Activated T-helper 1 cell treated with anti-CD3 and anti-CD28 coated beads, Interleukin-2, amount 50 U/mL, for 16 hours (primary cell): ENCODE measurements at regions not wholly inside any gene's neighbourhood (a gene's known extent, or its start where the extent isn't known, plus 50 kb on each side); places are given as distances from the start of the nearest gene placed in this dataset.
"Not testable (repeated sequence)": the region's sequence is repeated elsewhere in the genome, so short reads cannot be mapped to it uniquely, and the experiment has no call there.

Experiments
- DNase-seq, 2 donors: peaks; one replicate each; pipeline ENCODE4 v3.0.0-alpha.2; 2020; ENCODE audit warnings: low read depth in 1 of 2, low spot score in 1 of 2

DNA sequence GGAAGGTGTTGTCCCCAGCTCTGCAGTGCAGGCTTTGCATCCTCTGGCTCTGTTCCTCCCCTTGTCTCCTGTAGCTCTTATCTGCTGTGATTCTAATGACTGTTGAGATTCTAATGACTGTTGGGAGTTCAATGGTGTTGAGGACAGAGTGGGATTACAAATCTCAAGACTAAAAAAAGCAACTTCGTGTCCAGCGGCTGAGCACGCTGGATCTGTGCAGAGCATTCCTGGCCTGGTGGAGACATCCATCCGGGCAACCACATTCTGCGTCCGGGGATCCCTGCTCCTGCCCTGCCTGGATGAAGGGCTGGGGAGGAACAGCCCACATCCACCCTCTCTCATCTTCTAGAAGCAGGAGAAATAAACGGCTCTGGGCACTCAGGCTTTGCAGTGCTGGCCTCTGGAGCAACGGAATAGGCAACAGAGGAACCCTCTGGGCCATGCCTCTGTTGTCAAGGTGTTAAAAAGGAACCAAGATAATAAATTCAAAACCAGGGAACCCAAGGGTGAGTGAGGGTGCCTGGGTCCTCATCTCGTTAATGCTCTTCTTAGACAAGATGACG is 106.7 kb upstream of the ASB18 start:
- DNase-seq = no peak

DNA sequence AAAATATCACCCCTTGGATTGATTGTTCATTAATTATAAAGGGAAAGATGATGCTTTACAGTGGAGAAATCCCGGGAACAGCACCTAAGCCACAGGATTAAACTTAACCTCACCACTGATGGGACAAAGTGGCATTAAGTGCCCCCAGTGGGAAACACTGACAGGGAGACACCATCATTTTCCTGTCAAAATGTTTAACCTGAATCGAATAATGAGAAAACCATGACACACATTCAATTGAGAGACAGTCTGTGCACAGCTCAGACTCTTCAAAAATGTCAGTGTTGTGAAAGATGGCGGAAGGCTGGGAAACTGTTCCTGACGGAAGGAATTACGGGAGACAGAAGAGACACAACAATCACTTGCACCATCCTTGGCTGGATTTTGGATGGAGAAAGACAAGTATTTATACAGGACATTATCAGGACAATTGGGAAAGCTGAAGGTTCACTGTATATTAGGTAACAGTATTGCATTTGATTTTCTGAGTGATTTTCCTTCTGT is 111.8 kb upstream of the ASB18 start:
- DNase-seq = no peak

DNA sequence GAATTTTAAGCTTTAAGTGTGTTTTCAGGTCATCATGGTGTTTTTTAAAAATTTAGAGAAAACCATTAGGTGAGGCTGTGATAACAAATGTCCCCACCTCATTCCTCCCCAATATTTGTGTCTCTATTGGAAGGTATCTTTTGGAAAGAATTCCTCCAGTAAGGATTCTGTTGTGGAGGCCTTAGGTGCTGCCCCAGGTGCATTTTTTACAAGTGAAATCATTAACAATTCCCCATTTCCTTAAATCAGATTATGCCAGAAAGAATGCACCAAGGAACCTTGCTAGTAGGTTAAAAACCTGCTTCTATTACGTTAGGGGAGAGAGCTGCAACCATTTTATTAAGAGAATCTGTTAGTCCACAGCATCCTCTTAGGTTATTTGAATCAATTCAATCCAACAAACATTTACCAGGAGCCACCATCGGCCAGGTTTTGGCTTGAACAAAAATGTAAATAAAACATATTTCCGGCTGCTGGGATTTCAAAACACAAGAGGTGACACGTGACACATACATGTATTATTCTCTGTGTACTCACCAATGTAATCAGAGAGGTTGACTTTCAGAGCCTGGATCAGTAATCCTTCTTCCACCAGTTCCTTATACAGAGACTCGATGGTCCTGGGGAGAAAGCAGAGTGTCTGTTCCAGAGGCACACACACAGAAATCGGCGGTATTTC is 112.5 kb upstream of the ASB18 start:
- DNase-seq = no peak

DNA sequence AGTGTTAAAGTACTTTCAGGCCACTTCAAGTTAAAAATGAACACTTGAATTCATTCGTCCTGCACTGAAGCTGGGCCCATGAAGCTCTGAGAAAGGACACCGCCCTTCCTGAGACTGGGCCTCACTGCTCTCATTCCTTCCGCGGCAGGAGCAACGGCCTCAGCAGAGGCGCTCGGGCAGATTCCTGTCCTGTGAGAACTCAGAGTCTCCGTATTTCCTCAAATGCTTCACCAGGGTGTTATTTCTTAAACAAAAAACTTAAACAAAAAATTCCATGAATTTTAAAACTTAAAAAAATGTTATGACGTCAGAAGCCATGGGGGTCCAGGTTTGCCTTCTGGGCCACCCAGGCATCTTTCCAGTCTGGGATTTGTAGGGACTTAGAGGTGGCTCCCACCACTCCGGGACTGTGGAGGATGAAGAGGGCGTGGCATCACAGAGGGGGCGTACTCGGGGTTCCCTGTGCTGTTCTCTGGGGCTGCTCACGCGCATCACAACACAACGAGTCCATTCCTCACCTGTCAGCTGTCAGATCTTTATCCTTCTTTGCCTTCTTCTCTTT is 115.9 kb upstream of the ASB18 start:
- no peak for DNase-seq

DNA sequence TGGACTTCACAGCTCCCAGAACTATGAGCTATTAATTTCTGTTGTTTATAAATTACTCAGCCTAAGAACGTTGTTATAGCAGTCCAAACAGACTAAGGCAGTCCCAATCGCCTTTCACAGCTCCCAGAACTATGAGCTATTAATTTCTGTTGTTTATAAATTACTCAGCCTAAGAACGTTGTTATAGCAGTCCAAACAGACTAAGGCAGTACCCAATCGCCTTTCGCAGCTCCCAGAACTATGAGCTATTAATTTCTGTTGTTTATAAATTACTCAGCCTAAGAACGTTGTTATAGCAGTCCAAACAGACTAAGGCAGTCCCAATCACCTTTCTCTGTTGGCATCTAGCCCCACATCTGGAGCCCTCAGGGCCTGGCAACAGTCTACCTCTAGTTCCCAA is 117.0 kb upstream of the ASB18 start:
- not testable (repeated sequence) for DNase-seq

DNA sequence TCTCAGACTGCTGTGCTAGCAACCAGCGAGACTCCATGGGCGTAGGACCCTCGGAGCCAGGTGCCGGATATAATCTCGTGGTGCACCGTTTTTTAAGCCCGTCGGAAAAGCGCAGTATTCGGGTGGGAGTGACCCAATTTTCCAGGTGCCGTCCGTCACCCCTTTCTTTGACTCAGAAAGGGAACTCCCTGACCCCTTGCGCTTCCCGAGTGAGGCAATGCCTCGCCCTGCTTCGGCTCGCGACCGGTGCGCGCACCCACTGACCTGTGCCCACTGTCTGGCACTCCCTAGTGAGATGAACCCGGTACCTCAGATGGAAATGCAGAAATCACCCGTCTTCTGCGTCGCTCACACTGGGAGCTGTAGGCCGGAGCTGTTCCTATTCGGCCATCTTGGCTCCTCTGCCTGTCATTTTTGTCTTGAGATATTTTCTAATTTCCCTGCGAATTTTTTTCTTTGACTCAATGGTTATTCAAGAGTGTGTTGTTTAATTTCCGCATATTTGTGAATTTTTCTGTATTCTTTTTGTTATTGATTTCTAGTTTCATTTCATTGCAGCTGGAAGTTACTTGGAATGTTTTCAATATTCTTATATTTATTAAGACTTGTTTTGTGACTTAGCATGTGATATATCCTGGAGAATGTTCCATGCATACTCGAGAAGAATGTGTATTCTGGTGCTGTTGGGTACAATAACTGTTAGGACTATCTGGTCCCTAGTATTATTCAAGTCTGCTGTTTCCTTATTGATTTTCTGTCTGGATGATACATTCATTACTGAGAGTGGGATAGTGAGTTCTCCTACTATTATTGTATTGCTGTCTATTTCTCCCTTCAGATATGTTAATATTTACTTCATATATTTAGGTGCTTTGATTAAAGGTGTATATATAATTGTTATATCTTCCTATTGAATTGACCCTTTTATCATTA is 125.3 kb upstream of the ASB18 start:
- not testable (repeated sequence) for DNase-seq

DNA sequence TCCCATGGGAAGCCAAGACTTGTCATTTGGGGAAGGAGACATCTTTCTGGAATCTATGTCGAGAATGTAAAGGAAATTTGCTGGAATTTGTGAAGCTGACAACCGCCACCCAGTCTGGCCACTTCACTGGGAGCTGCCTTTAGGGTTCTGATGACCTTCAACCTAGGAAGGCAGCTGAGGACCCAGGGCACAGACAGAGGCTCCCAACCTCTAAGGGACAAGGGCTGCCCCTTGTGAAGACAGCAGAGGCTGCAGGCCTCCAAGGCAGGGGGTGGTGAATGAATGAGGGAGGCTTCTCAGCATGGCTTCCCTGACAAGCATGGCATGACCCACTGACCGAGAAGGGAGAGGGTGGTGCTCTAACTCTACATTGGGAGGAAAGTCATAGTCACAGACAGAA is 128.9 kb upstream of the ASB18 start:
- DNase-seq = no peak

DNA sequence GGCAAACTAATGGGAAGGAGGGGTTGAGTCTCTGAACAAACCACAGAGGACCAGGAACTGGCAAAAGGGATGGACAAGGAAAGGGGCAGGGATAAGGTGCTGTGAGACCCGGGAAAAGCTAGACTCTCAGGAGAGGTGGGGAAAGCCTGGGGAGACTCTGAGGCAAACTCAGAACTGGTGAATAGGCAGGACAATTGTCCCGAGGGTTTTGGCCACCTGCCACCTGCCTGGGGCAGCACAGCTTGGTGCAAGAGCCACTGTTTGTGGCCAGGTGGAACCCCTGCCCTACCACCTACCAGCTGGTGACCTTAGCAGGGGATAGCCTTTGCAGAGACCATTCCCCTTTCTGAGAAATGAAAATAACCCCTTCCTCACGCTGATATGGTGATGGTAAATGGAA is 129.4 kb upstream of the ASB18 start:
- DNase-seq = no peak

DNA sequence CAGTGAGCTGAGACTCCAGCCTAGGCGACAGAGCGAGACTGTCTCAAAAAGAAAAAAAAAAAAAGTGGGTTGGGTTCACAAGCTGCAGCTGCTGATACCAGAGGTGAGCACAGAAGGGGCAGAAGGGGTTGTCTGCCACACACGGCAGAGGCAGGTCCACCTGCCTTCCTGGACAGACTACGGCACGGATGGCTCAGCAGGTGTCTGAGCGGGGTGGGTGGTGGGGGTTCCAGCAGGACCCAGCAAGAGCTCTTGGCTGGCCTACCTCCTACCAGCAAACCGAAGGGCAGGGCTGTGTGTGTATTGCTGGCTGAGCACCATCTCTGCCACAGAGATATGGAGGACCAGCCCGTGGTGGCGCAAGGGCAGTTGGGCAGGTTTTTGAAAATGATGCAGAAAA is 130.4 kb upstream of the ASB18 start:
- no peak for DNase-seq

DNA sequence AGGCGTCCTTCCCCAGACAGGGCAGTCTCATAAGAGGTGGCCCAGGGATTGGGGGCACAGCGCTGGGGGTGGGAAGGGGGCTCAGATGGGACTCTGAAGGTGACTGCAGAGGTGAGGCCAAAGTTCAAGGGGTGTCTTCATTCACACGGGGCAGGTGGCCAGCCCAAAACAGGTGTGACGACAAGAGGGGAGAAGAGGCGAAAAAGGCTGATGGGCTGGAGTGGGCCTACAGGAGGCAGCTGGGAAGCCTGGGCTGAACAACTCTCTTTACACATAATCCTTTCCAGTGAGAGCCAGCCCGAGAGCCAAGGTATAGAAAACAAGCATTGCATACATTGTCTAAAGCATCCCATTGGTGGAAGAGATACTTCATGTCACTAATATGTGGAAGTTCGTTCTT is 130.9 kb upstream of the ASB18 start:
- no peak for DNase-seq

DNA sequence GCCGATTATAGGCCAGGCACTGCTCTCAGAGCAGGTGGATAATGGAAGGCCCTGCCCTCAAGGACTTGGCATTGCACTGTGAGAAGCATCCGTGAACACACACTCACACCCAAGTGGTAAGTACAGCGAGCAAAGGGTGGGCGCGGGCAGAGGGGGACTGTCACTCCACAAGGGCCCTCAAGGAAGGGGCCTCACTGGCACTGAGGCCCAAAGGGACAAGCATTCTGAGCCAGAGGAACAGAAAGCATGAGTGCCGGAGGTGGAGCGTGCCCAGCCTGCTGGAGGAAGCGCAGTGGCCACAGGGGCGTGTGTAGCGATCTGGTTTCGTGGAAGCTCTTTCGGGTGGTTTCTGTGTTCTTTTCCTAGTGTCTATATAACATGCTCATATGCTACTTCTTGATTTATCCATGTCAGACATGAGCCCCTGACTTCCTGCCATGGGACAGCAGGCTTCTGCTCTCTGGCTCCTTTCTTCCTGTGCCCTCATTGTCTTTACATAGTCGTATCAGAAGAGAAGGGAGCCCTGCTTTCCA is 132.7 kb upstream of the ASB18 start:
- no peak for DNase-seq

DNA sequence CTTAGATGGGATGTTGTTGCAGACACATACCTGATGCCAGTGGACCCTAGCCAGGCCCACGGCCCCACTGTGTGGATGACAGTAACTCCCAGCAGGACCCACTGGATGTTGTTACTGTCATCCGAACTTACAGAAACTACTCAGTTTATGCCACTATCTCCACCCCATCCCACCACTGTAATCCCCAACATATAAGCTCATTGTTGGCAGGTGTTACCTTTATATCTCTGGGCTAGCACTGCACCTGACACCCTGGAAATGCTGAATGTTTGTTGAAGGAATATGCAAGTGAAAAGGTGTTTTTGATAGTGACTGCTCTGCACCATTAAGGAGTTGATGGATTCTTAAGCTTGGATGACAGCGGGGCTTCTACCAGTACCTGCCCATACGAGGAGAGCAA is 133.5 kb upstream of the ASB18 start:
- DNase-seq = no peak

DNA sequence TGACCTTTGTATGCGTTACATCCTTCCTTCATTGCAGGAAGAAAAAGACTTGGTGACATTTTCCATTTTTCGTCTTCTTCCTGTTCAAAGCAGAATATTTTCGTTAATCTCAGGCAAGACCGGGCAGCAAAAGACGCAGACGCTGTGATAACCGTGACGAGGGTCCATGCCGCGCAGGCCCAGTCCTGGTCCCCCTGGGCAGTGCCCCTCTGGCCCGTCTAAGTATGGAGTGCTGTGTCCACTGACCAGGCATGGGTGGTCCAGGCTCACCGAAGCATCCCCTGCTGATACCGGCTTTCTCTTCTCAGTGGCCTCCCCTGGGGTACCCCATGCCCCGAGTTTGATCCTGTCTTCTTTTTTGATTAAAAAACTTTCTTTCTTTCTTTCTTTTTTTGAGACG is 135.2 kb upstream of the ASB18 start:
- no peak for DNase-seq

DNA sequence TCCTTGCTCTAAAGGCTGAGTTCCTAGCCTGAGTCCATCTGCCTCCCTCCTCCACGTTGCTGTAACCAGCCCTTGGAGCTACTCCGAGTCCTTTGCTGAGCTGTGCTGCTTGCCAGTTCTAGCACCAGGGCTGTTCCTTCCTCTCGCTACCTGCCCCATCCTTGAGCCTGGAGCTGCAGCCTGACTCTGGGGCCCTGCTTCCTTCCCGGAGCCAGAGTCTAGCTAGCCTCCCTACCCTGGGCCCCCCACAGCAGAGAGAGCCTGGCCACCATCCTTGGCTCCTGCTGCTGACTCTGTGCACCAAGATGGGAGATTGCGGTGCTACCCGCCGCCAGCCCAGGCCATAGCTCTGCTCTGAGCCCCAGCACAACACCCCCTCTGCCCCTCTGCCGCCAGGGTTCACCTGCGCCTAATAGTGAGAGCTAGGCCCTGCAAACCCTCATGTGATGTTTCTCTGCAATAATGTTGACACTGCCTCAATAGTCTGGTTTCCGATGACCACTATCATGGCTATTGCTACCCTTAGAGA is 135.9 kb upstream of the ASB18 start:
- no peak for DNase-seq

DNA sequence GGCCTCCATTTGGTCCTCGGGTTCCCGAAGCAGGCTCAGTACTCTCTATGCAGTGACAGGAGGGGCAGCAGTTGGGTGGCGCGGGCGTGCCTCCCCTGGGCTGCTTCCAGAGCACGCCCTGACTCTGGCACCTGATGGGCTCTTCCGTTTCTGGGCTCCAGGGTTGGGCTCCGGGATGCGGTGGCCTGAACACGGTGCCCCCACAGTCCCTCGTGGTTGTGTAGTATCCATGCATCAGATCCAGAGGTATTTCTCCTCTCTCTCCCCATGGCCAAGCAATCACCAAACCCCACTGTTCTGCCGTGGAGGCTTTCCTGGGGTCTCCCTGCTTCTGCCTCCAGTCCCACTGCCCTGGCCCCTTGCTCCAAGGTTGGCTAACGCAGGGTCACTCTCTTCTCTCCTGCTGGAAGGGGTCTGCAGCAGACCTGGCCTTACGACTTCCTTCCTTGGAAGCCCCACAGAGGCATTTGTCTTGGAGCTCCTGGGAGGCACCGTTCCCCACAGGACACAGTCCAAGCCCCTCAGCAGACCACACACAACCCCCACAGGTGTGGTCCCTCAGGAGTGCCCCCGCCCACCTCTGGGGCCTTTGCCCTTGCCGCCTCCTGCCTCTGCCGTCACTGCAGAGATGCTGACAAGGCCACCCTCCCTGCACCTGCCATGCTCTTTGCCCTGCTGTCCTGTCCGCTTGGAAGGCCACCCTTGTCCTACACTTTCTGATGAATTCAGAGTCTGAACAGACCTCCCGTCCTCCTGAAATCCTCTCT is 136.6 kb upstream of the ASB18 start:
- DNase-seq = no peak

DNA sequence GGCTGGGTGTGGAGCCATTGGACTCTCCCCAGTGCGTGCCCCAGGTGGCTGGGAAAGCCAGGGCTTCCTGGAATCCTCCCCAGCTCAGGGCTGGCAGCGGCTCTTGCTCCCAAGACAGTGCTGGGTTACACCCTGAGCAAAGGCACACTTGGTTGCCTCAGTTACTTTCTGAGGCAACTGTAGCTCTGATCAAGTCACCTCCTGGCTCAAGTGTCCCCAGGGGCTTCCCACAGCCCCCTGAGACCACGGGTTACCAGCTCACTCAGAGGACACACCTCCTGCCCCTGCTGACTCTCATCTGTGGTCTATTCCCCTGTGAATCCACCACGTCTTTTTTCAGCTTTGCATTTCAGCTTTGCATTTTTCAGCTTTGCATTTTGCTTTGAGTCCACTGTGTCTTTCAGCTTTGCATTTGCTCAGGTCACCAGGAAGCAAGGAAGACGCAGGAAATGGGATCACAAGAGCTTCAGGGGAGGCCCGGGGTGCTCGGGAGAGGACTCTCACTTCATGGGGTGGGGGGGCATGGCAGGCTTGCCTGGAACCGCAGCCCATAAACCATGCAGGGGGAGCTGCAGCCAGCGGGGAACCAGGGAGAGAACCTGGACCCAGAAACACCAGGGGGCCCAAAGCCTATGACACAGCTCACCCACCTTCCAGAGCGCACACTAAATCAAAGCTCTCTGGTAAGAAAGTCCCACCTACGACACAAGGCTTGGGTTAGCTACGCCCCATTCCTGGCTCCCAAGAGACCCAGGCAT is 138.0 kb upstream of the ASB18 start:
- DNase-seq = no peak

DNA sequence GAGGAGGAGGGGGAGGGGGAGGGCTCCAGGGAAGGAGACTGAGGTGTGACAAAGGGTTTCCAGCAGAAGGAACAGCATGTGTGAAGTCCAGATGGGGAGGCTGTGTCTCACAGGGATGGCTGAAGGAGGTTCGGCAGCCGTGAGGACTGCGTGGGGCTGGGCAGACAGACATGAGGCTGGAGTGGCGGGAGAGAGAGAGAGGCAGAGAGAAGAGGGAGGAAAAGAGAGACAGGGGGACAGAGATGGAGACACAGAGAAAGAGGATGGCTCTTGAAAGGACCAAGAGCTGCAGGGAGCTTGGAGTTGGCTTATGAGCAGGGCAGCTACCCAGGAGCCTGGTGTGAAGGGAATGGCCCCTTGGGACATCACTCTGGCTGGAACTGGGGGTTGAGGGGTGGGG is 138.9 kb upstream of the ASB18 start:
- DNase-seq = no peak

DNA sequence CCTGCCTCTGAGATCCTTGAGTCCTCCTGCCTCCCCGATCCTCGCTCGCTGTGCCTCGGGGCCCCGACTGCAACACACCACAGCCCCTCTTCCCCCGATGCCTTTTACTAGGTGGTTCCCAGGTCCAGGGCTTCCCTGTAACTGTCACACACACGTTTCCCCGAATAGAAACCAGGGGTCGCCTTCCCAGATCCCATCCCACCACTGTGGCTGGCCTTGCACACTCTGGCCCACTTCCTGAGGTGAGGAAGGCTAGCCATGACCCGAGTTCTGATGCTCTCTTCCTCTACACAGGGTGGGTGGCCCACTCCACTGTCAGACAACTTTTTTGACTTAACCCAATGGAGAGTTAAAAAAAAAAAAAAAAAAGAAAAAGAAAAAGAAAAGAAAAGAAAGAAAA is 139.6 kb upstream of the ASB18 start:
- no peak for DNase-seq

DNA sequence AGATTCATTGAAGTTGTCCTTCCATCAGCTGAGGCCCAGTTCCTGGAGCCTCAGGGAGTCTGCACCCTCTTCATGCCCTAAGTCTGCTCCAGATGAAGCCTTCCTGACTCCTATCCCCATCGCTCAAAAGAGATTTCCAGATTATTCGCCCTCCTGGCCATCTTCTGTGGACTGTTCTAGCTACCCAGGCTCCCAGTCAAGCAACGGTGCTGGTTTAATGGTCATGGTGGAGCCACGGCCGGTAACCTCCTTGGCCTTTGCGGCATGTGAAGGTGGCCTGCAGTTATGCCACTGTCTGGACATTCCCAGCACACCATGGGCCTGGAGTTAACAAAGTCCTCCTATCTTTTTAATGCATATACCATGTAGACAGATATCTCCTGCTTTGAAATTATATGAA is 140.1 kb upstream of the ASB18 start:
- no peak for DNase-seq

DNA sequence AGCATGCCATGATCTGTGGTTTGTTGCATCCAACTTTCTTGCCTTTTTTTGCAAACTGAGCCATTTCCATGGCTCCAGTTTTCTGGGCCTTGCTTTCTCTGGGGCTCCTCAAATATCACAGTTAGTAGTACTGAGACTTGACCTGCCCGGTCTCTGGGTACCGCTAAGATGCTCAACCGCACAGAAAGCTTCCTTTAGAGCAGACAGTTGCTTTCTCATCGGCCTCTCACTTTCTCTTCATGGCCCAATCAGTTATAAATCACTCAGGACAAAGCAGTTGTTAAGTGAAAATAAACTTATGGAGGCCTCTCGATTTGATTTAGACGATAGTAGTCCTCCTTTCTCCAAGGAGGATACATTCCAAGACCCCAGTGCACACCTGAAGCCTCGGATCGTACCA is 141.2 kb upstream of the ASB18 start:
- DNase-seq = no peak
